ENCODE measurements at regions not wholly inside any gene's neighbourhood (a gene's known extent, or its start where the extent isn't known, plus 50 kb on each side); places are given as distances from the start of the nearest gene placed in this dataset.

- TF ChIP-seq CTCF (tag by site-specific recombination; IDR thresholded peaks at IDR 0.05): no peak
- no peak for TF ChIP-seq ZNF18 (tag by site-specific recombination; IDR thresholded peaks at IDR 0.05)
- no peak for TF ChIP-seq ZNF488 (tag by site-specific recombination; IDR thresholded peaks at IDR 0.05)
- TF ChIP-seq ZNF292 (tag by site-specific recombination; IDR thresholded peaks at IDR 0.05; ENCODE audit: borderline replicate concordance, low read depth): no peak
- no peak for TF ChIP-seq ZNF274 (IDR thresholded peaks at IDR 0.05; ENCODE audit: low read length)
- no peak for TF ChIP-seq ZNF274 (tag by site-specific recombination; IDR thresholded peaks at IDR 0.05; ENCODE audit: borderline replicate concordance)
- no peak for TF ChIP-seq ZNF513 (tag by site-specific recombination; IDR thresholded peaks at IDR 0.05)
- TF ChIP-seq ZNF121 (tag by site-specific recombination; IDR thresholded peaks at IDR 0.05): no peak
- no peak for TF ChIP-seq ZNF426 (tag by site-specific recombination; IDR thresholded peaks at IDR 0.05)
- TF ChIP-seq REST (tag by site-specific recombination; IDR thresholded peaks at IDR 0.05): no peak
These were observed 469.8 kb upstream of the ZP4 start for GRCh38 chr1:238360474-238360873.
